ENCODE measurements at regions not wholly inside any gene's neighbourhood (a gene's known extent, or its start where the extent isn't known, plus 50 kb on each side); places are given as distances from the start of the nearest gene placed in this dataset.

- TF ChIP-seq IRF3 (IDR thresholded peaks at IDR 0.05; ENCODE audit: low read depth, low read length): no peak
Measured at GRCh38 chr14:30349520-30349919, 209.4 kb upstream of the G2E3 start (continued).

- no peak overlapping the region for H2AFZ ChIP-seq (ENCODE audit: low read depth)
- no peaks in the 10 kb centered on the region for H3K4me1 ChIP-seq (ENCODE audit: control insufficient read depth in 1 of 2, insufficient read depth in 2 of 2, low read depth in 1 of 2, low read length in 1 of 2)
- no peaks in the 10 kb centered on the region for H4K20me1 ChIP-seq (ENCODE audit: insufficient read depth)
- no peaks in the 10 kb centered on the region for H3K36me3 ChIP-seq (replicated peaks in 1 of 2; ENCODE audit: control insufficient read depth in 1 of 2, insufficient read depth in 2 of 2, low read length in 1 of 2)
- DNase-seq: no peak
- no peaks in the 10 kb centered on the region for H3K9me3 ChIP-seq
- WGBS (ENCODE audit: low lambda C conversion rate): 0% methylated on average over 1 of the region's 1 CpG
- no peak overlapping the region for H3K27ac ChIP-seq (ENCODE audit: low read depth in 2 of 2, low read length in 1 of 2)
- H3K4me3 ChIP-seq (ENCODE audit: low read depth in 2 of 2, low read length in 1 of 2): no peak overlapping the region
- ChIA-PET POLR2A (no interaction called here), CTCF (interaction anchor here (1.0 kb wide), 1 partner anchor 84 kb away, joined by 4 read pairs; no protein-coding TSS in a partner anchor)
- no peaks in the 10 kb centered on the region for H3K79me2 ChIP-seq (ENCODE audit: insufficient read depth)
- no peaks in the 10 kb centered on the region for H3K9me2 ChIP-seq
- no peaks in the 10 kb centered on the region for H3F3A ChIP-seq (replicated peaks; ENCODE audit: insufficient read depth)
- H3K27me3 ChIP-seq (ENCODE audit: insufficient read depth): peaks cover 27% of the 10 kb centered on the region; the same call in 1 of the 2 replicates
- H3K4me2 ChIP-seq: no peak overlapping the region
- H3K9ac ChIP-seq: no peak overlapping the region
- TF ChIP-seq SMC3 (IDR thresholded peaks at IDR 0.05; ENCODE audit: low read depth, low read length): no peak
- no peak for TF ChIP-seq REST (IDR thresholded peaks at IDR 0.05; ENCODE audit: low read depth, low read length)
- no peak for TF ChIP-seq RXRA (IDR thresholded peaks at IDR 0.05; ENCODE audit: borderline replicate concordance, low read depth)
- TF ChIP-seq RCOR1 (IDR thresholded peaks at IDR 0.05; ENCODE audit: low read length): no peak
- TF ChIP-seq EP300 (IDR thresholded peaks at IDR 0.05; ENCODE audit: borderline replicate concordance in 1 of 2, low read depth in 1 of 2, low read length in 1 of 2): no peak
- TF ChIP-seq ELF1 (IDR thresholded peaks at IDR 0.05): no peak
- TF ChIP-seq FOSL2 (IDR thresholded peaks at IDR 0.05; ENCODE audit: borderline replicate concordance, low read depth): no peak
- TF ChIP-seq TCF12 (IDR thresholded peaks at IDR 0.05): no peak
- TF ChIP-seq USF2 (IDR thresholded peaks at IDR 0.05; ENCODE audit: borderline replicate concordance, low read depth, low read length): no peak
- TF ChIP-seq CHD2 (IDR thresholded peaks at IDR 0.05; ENCODE audit: low read length, partially characterized antibody): no peak
Measured at GRCh38 chr14:30354439-30354838, 204.5 kb upstream of the G2E3 start.

Measured in SK-N-SH (cell line).